Esophagus muscularis mucosa (tissue), 4 donors: ENCODE measurements at regions not wholly inside any gene's neighbourhood (a gene's known extent, or its start where the extent isn't known, plus 50 kb on each side); places are given as distances from the start of the nearest gene placed in this dataset.

Source experiments
- DNase-seq: peaks from one replicate; pipeline ENCODE4 v3.0.0-alpha.2; 2017; ENCODE audit errors: extremely low spot score
- H3K27ac ChIP-seq, 4 donors: fragments of 200-600 bp; sonication (generic); replicated peaks in 1 of 4; 1 replicate in 3 of 4; 2 replicates in 1 of 4; pipeline ENCODE4 v1.5.1; 2016 to 2019; ENCODE audit warnings: mild to moderate bottlenecking in 1 of 4
- H3K27me3 ChIP-seq, 4 donors: fragments of 200-600 bp; sonication (generic); one replicate each; pipeline versions ENCODE4 v1.5.1 to v1.6.0; 2016 to 2019
- H3K36me3 ChIP-seq, 4 donors: fragments of 200-600 bp; sonication (generic); one replicate each; pipeline ENCODE4 v1.5.1; 2016 to 2019
- H3K4me1 ChIP-seq, 4 donors: fragments of 200-600 bp; sonication (generic); one replicate each; pipeline ENCODE4 v1.5.1; 2016 to 2019
- H3K4me3 ChIP-seq, 4 donors: fragments of 200-600 bp; sonication (generic); 1 replicate in 2 of 4; 2 replicates in 2 of 4; pipeline ENCODE4 v1.5.1; 2016 to 2019; ENCODE audit warnings: mild to moderate bottlenecking in 4 of 4, moderate library complexity in 1 of 4
- H3K9me3 ChIP-seq, 4 donors: fragments of 200-600 bp; sonication (generic); 1 replicate in 3 of 4; 2 replicates in 1 of 4; pipeline ENCODE4 v1.5.1; 2016 to 2019
- EP300 ChIP-seq: sonication (generic); formaldehyde crosslinking; IDR thresholded peaks from one replicate; pipeline ENCODE4 v1.6.1; 2017; ENCODE audit warnings: antibody characterized with exemption
- POLR2A ChIP-seq: fragments of 450-650 bp; IDR thresholded peaks from one replicate; pipeline ENCODE4 v1.6.1; 2017; ENCODE audit warnings: antibody characterized with exemption, moderate library complexity, mild to moderate bottlenecking, low read depth
- POLR2AphosphoS5 ChIP-seq, 2 donors: sonication (generic); formaldehyde crosslinking; IDR thresholded peaks; one replicate each; pipeline ENCODE4 v1.6.1; 2017; ENCODE audit warnings: antibody characterized with exemption in 2 of 2
- WGBS: methylation state at CpG from one replicate; pipeline ENCODE4 v1.1.5; 2018; 5-methylcytosine and 5-hydroxymethylcytosine counted together
- intact Hi-C: fragments of 100-400 bp; cut with DNase I; formaldehyde crosslinking; loops from one replicate; pipeline ENCODE4 v1.15.1; 2023
- TF ChIP-seq, protein P1 (sequence below), 3 experiments: fragments of 200-600 bp in 2 of 3; fragments of 450-650 bp in 1 of 3; sonication (generic) in 2 of 3; IDR thresholded peaks; one replicate each; pipeline ENCODE4 v1.5.1; 2017 to 2019; ENCODE audit warnings: antibody characterized with exemption in 3 of 3, mild to moderate bottlenecking in 2 of 3, moderate library complexity in 1 of 3

DNA sequence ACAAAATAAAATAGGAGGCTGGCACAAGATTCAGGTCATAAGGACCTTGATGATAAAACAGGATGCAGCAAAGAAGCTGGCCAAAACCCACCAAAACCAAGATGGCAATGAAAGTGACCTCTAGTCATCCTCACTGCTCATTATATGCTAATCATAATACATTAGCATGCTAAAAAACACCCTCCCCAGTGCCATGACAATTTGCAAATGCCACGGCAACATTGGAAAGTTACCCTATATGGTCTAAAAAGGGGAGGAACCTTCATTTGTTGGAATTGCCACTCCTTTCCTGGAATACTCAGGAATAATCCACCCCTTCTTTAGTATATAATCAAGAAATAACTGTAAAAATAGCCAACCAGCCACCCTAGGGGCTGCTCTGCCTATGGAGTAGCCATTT is 108.8 kb upstream of the GRIK1 start:
- H3K27me3 ChIP-seq = peaks cover 0 to 6% (median 0%) of the 10 kb centered on the region in 4 donors
- DNase-seq = no peak
- no peaks in the 10 kb centered on the region for H3K4me1 ChIP-seq
- intact Hi-C loops = loop anchor here (10.0 kb wide), 1 partner anchor 1036 kb away; no protein-coding TSS in a partner anchor
- H3K27ac ChIP-seq = no peak overlapping the region
- TF ChIP-seq POLR2AphosphoS5 (IDR thresholded peaks at IDR 0.05) (no peak), POLR2A (no peak), EP300 (no peak)
- TF ChIP-seq, protein P1, sequence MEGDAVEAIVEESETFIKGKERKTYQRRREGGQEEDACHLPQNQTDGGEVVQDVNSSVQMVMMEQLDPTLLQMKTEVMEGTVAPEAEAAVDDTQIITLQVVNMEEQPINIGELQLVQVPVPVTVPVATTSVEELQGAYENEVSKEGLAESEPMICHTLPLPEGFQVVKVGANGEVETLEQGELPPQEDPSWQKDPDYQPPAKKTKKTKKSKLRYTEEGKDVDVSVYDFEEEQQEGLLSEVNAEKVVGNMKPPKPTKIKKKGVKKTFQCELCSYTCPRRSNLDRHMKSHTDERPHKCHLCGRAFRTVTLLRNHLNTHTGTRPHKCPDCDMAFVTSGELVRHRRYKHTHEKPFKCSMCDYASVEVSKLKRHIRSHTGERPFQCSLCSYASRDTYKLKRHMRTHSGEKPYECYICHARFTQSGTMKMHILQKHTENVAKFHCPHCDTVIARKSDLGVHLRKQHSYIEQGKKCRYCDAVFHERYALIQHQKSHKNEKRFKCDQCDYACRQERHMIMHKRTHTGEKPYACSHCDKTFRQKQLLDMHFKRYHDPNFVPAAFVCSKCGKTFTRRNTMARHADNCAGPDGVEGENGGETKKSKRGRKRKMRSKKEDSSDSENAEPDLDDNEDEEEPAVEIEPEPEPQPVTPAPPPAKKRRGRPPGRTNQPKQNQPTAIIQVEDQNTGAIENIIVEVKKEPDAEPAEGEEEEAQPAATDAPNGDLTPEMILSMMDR (IDR thresholded peaks at IDR 0.05) = no peak
- no peaks in the 10 kb centered on the region for H3K36me3 ChIP-seq
- no peaks in the 10 kb centered on the region for H3K9me3 ChIP-seq
- WGBS = 95% methylated on average over 1 of the region's 1 CpG
- H3K4me3 ChIP-seq = no peak overlapping the region

DNA sequence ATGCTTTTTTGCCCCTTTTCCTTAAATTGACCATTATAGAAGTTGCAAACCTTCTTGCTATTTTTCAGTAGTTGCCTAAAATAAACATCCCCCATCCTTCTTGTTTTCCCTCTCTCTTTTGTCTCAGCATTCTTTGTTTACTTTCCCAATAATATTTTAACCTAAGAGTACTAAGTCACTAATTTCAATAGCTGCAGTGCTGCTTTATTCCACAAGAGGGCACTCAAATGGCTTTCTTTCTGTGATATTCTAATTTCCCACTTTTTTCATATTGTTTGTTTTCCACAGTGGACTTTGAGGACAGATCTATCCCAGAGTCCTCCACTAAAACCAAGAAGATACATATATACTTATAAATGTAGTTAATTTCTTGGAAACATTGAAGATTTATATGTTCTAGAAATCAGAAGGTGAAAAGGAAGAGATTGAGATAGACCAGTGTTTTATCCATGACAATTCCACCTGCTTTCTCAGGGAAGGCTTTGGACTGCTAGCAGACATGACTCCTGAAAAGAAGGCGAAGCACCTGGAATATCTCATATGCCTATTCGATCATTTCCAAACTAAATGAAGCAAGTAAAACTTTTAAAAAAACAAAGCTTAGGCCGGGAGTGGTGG is 104.8 kb upstream of the GRIK1 start:
- no peak for DNase-seq
- H3K27ac ChIP-seq = no peak overlapping the region
- H3K36me3 ChIP-seq = no peaks in the 10 kb centered on the region
- intact Hi-C loops = loop anchor here (10.0 kb wide), 1 partner anchor 1040 kb away; no protein-coding TSS in a partner anchor
- H3K4me1 ChIP-seq = no peaks in the 10 kb centered on the region
- WGBS = 88% methylated on average over 3 of the region's 3 CpGs
- H3K4me3 ChIP-seq = no peak overlapping the region
- H3K9me3 ChIP-seq = peaks cover 0 to 9% (median 0%) of the 10 kb centered on the region in 4 donors
- peaks cover 0 to 6% (median 0%) of the 10 kb centered on the region in 4 donors for H3K27me3 ChIP-seq
- TF ChIP-seq, protein P1 (IDR thresholded peaks at IDR 0.05) = peak; percentile 50 to 78 (median 65)
- TF ChIP-seq POLR2AphosphoS5 (IDR thresholded peaks at IDR 0.05) = no peak

DNA sequence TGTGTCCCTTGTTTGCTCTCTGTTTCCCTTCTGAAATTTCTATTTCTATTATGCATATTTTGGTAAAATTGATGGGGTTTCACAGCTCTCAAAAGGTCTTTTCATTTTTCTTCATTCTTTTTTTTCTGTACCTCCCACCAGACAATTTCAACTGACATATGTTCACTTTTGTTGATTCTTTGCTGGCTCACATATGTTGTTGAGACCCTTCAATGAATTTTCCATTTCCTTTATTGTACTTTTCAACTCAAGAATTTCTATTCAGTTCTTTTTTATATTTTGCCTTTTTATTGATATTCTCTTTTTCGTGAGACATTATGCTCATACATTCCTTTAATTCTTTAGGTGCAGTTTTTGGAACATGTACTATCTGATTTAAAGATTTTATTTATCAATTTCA is 102.6 kb upstream of the GRIK1 start:
- no peaks in the 10 kb centered on the region for H3K4me1 ChIP-seq
- H3K9me3 ChIP-seq = peaks cover 0 to 9% (median 0%) of the 10 kb centered on the region in 4 donors
- DNase-seq = no peak
- WGBS = 88% methylated on average over 1 of the region's 1 CpG
- TF ChIP-seq EP300 (no peak), POLR2A (no peak), POLR2AphosphoS5 (IDR thresholded peaks at IDR 0.05) (no peak)
- TF ChIP-seq, protein P1 (IDR thresholded peaks at IDR 0.05) = no peak
- intact Hi-C loops = loop anchor here (10.0 kb wide), 1 partner anchor 1042 kb away; no protein-coding TSS in a partner anchor
- no peaks in the 10 kb centered on the region for H3K36me3 ChIP-seq
- H3K4me3 ChIP-seq = no peak overlapping the region
- no peaks in the 10 kb centered on the region for H3K27me3 ChIP-seq
- no peak overlapping the region for H3K27ac ChIP-seq

DNA sequence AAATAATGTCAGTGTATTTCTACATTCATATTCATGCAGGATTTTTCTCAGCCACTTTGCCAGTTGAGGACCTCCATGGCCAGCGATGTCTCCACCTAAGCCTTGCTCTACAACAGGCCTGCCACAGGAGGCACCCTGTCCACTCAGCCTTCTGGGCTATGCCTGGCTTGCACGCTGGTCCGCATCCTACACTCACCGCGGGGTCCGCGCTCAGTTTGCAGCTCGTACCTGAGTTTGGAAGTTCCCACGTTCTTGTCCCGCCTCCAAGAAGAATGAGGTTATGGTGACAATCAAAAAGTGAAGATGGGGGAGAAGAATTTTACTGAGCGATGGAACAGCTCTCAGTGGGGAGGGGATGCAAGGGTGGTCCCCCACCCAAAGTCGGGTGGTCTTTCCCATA is 93.6 kb upstream of the GRIK1 start:
- no peak for TF ChIP-seq EP300
- no peak for TF ChIP-seq POLR2A
- TF ChIP-seq POLR2AphosphoS5 (IDR thresholded peaks at IDR 0.05) = no peak

DNA sequence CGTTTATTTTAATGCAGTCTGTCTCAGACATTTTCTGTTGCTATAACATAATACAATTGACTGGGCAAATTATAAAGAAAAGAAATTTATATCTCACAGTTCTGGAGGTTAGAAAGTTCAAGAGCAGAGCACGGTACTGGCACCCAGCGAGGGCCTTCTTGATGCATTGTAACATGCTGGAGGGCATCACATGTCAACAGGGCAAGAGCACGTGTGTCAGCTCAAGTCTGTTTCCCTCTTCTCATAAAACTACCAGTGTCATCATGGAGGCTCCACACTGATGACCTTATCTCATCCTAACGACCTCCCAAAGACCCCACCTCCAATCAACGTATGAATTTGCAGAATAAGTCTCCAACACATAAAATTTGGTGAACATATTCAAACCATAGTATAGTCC is 90.6 kb upstream of the GRIK1 start:
- WGBS = 79% methylated on average over 6 of the region's 6 CpGs
- intact Hi-C loops = no loop called here
- H3K36me3 ChIP-seq = no peaks in the 10 kb centered on the region

More for the DNA sequence above, 93.6 kb upstream of the GRIK1 start:
- Histone ChIP-seq H3K9me3 (no peaks in the 10 kb centered on the region), H3K4me3 (no peak overlapping the region), H3K27me3 (peaks cover 0 to 7% (median 0%) of the 10 kb centered on the region in 4 donors), H3K4me1 (no peaks in the 10 kb centered on the region), H3K36me3 (no peaks in the 10 kb centered on the region), H3K27ac (no peak overlapping the region)
- intact Hi-C loops = no loop called here
- 93% methylated on average over 12 of the region's 12 CpGs for WGBS
- DNase-seq = no peak

More for the DNA sequence above, 90.6 kb upstream of the GRIK1 start:
- TF ChIP-seq, protein P1 (IDR thresholded peaks at IDR 0.05) = no peak
- Histone ChIP-seq H3K27ac (no peak overlapping the region), H3K4me1 (no peaks in the 10 kb centered on the region), H3K9me3 (no peaks in the 10 kb centered on the region), H3K27me3 (peaks cover 0 to 7% (median 0%) of the 10 kb centered on the region in 4 donors), H3K4me3 (no peak overlapping the region)
- no peak for DNase-seq
